Transverse colon (tissue), 4 donors: ENCODE measurements at regions not wholly inside any gene's neighbourhood (a gene's known extent, or its start where the extent isn't known, plus 50 kb on each side); places are given as distances from the start of the nearest gene placed in this dataset.

Source experiments
- DNase-seq: peaks from one replicate; pipeline ENCODE4 v3.0.0-alpha.2; 2019
- H3K27ac ChIP-seq, 4 donors: fragments of 200-600 bp; sonication (generic); 2 replicates each; pipeline ENCODE4 v1.5.1; 2016 to 2018; ENCODE audit warnings: inconsistent platforms in 4 of 4
- H3K27me3 ChIP-seq: fragments of 200-600 bp; sonication (generic); 2 replicates; pipeline ENCODE4 v1.5.1; 2017; ENCODE audit warnings: inconsistent platforms
- H3K36me3 ChIP-seq, 4 donors: fragments of 200-600 bp; sonication (generic); 2 replicates each; pipeline ENCODE4 v1.5.1; 2017 to 2019; ENCODE audit warnings: inconsistent platforms in 4 of 4
- H3K4me1 ChIP-seq, 4 donors: fragments of 200-600 bp; sonication (generic); 2 replicates each; pipeline ENCODE4 v1.5.1; 2017 to 2020; ENCODE audit warnings: inconsistent platforms in 4 of 4
- H3K4me3 ChIP-seq, 4 donors: fragments of 200-600 bp; sonication (generic); 1 replicate in 1 of 4; 2 replicates in 3 of 4; pipeline versions ENCODE4 v1.5.1 to v1.6.1; 2017 to 2019; ENCODE audit warnings: inconsistent platforms in 4 of 4
- H3K9me3 ChIP-seq, 2 donors: fragments of 200-600 bp; sonication (generic); 2 replicates each; pipeline ENCODE4 v1.5.1; 2017 to 2019; ENCODE audit warnings: inconsistent platforms in 2 of 2
- CTCF ChIP-seq, 5 experiments: fragments of 200-600 bp in 3 of 5; fragments of 450-650 bp in 2 of 5; sonication (generic) in 3 of 5; IDR thresholded peaks; 1 replicate in 2 of 5; 2 replicates in 3 of 5; pipeline ENCODE4 v1.5.1; 2016 to 2017; ENCODE audit warnings: antibody characterized with exemption in 5 of 5, inconsistent platforms in 3 of 5, mild to moderate bottlenecking in 2 of 5, moderate library complexity in 1 of 5
- EP300 ChIP-seq: sonication (generic); formaldehyde crosslinking; IDR thresholded peaks from one replicate; pipeline ENCODE4 v1.6.1; 2017; ENCODE audit warnings: antibody characterized with exemption, low read depth
- POLR2A ChIP-seq: fragments of 450-650 bp; IDR thresholded peaks from one replicate; pipeline ENCODE4 v1.6.1; 2016; ENCODE audit warnings: antibody characterized with exemption, mild to moderate bottlenecking, moderate library complexity
- POLR2AphosphoS5 ChIP-seq, 3 donors: sonication (generic); formaldehyde crosslinking; IDR thresholded peaks; one replicate each; pipeline ENCODE4 v1.6.1; 2016; ENCODE audit warnings: antibody characterized with exemption in 3 of 3
- WGBS, 2 donors: methylation state at CpG; one replicate each; pipeline ENCODE4 v1.1.5; 2018; ENCODE audit warnings: low coverage in 1 of 2; 5-methylcytosine and 5-hydroxymethylcytosine counted together
- in situ Hi-C, 4 donors: fragments of 200-750 bp; cut with MboI; loops; one replicate each; pipeline versions ENCODE4 v1.15.0 to v1.15.1; 2017; ENCODE audit warnings: low sequenced_read_pairs in 3 of 4, low pct_ligation_motif_present in 1 of 4, low pct_unique_long_range_greater_than_20kb in 1 of 4
- intact Hi-C: fragments of 100-400 bp; cut with DNase I; formaldehyde crosslinking; loops from one replicate; pipeline ENCODE4 v1.15.1; 2023; ENCODE audit warnings: low total_unique reads

- Histone ChIP-seq H3K27me3 (no peaks in the 10 kb centered on the region), H3K4me1 (no peaks in the 10 kb centered on the region), H3K36me3 (no peaks in the 10 kb centered on the region), H3K27ac (no peak overlapping the region), H3K9me3 (no peaks in the 10 kb centered on the region), H3K4me3 (no peak overlapping the region)
- DNase-seq: no peak
- intact Hi-C loops (no loop called here), in situ Hi-C loops (no loop called here)
- TF ChIP-seq CTCF (IDR thresholded peaks at IDR 0.05): no peak
- TF ChIP-seq POLR2A: no peak
- TF ChIP-seq POLR2AphosphoS5 (IDR thresholded peaks at IDR 0.05): no peak
- no peak for TF ChIP-seq EP300
- WGBS, 2 donors: 50 to 73% methylated on average over 6 of the region's 6 CpGs
Measured at GRCh38 chr16:19940195-19940594, 55.5 kb upstream of the GPRC5B start.

GRCh38 chr16:19939553-19939952 lies 54.9 kb upstream of the GPRC5B start:
- 40 to 84% methylated on average over 1 to 5 of the region's 5 CpGs for WGBS, 2 donors
- in situ Hi-C loops (no loop called here), intact Hi-C loops (no loop called here)
- TF ChIP-seq POLR2A: no peak
- no peak for TF ChIP-seq POLR2AphosphoS5 (IDR thresholded peaks at IDR 0.05)
- TF ChIP-seq CTCF (IDR thresholded peaks at IDR 0.05): no peak
- TF ChIP-seq EP300: no peak
- no peak for DNase-seq
- Histone ChIP-seq H3K4me3 (no peak overlapping the region), H3K27me3 (no peaks in the 10 kb centered on the region), H3K4me1 (no peaks in the 10 kb centered on the region), H3K9me3 (no peaks in the 10 kb centered on the region), H3K27ac (no peak overlapping the region), H3K36me3 (no peaks in the 10 kb centered on the region)

- Histone ChIP-seq H3K36me3 (no peaks in the 10 kb centered on the region), H3K27me3 (no peaks in the 10 kb centered on the region), H3K4me3 (no peak overlapping the region), H3K27ac (no peak overlapping the region), H3K4me1 (no peaks in the 10 kb centered on the region), H3K9me3 (no peaks in the 10 kb centered on the region)
- TF ChIP-seq POLR2AphosphoS5 (IDR thresholded peaks at IDR 0.05) (no peak), POLR2A (no peak), CTCF (IDR thresholded peaks at IDR 0.05) (no peak), EP300 (no peak)
- no peak for DNase-seq
- in situ Hi-C loops: no loop called here
- intact Hi-C loops: no loop called here
- 85 to 92% methylated on average over 3 of the region's 3 CpGs for WGBS, 2 donors
Measured at GRCh38 chr16:19938536-19938935, 53.9 kb upstream of the GPRC5B start.

GRCh38 chr16:19936441-19936840 lies 51.8 kb upstream of the GPRC5B start:
- no peak for TF ChIP-seq CTCF (IDR thresholded peaks at IDR 0.05)
- TF ChIP-seq POLR2AphosphoS5 (IDR thresholded peaks at IDR 0.05): no peak
- TF ChIP-seq EP300: no peak
- no peak for TF ChIP-seq POLR2A
- Histone ChIP-seq H3K4me1 (no peaks in the 10 kb centered on the region), H3K9me3 (no peaks in the 10 kb centered on the region), H3K27me3 (no peaks in the 10 kb centered on the region), H3K27ac (no peak overlapping the region), H3K4me3 (no peak overlapping the region), H3K36me3 (no peaks in the 10 kb centered on the region)
- intact Hi-C loops: no loop called here
- WGBS, 2 donors: 79 to 94% methylated on average over 2 to 3 of the region's 3 CpGs
- no peak for DNase-seq
- in situ Hi-C loops: no loop called here
